C4-2B (cell line): ENCODE measurements at regions not wholly inside any gene's neighbourhood (a gene's known extent, or its start where the extent isn't known, plus 50 kb on each side); places are given as distances from the start of the nearest gene placed in this dataset.

ENCODE experiments used
- H3K27ac ChIP-seq: fragments of 450-650 bp; 2 replicates; pipeline ENCODE4 v1.5.1; 2017
- ZFX ChIP-seq: fragments of 450-650 bp; IDR thresholded peaks from 2 replicates; pipeline ENCODE4 v1.6.1; 2017
- TF ChIP-seq, protein P1 (sequence below): fragments of 450-650 bp; conservative IDR thresholded peaks from 2 replicates; pipeline ENCODE4 v1.5.1; 2017; ENCODE audit warnings: mild to moderate bottlenecking

DNA sequence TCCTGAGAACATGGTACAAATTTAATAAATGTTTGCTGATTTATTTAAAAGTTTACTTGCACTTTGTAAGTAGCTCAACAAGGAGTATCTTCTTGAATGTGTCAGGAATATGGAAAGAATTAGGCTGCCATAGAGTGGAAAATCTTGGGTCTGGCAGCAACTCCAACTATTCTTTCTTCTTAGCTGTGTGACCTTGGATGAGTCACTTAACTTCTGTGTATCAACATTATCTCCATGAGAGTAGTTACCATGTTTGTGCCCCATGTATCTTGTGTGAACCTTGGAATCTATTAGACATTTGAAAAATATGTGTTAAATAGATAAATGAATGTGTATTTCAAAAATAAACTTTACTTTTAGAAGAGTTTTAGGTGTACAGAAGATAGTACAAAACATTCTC lies 348.8 kb downstream of the GBA3 start:
- TF ChIP-seq, protein P1, sequence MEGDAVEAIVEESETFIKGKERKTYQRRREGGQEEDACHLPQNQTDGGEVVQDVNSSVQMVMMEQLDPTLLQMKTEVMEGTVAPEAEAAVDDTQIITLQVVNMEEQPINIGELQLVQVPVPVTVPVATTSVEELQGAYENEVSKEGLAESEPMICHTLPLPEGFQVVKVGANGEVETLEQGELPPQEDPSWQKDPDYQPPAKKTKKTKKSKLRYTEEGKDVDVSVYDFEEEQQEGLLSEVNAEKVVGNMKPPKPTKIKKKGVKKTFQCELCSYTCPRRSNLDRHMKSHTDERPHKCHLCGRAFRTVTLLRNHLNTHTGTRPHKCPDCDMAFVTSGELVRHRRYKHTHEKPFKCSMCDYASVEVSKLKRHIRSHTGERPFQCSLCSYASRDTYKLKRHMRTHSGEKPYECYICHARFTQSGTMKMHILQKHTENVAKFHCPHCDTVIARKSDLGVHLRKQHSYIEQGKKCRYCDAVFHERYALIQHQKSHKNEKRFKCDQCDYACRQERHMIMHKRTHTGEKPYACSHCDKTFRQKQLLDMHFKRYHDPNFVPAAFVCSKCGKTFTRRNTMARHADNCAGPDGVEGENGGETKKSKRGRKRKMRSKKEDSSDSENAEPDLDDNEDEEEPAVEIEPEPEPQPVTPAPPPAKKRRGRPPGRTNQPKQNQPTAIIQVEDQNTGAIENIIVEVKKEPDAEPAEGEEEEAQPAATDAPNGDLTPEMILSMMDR, result no peak
- TF ChIP-seq ZFX, result no peak
- H3K27ac ChIP-seq, result no peak overlapping the region

DNA sequence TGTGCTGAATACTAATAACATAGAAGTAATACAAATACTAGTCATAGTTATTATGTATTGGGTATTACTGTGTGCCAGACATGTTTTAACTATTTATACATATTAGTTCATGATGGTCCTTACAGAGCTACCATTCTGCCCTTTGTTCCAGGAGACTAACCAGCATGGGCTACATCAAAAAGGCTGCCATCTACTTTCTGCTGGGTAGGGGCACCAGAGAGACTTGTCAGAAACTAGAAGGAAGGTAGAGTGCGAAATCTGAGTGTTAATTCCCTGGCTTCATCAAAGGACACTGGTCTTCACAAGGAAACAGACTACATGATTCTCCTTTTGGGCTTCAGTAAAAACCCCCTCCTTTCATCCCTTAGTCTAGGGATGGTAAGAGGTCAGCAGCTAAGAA lies 347.8 kb downstream of the GBA3 start:
- no peak overlapping the region for H3K27ac ChIP-seq
- no peak for TF ChIP-seq ZFX
- TF ChIP-seq, protein P1, result no peak

DNA sequence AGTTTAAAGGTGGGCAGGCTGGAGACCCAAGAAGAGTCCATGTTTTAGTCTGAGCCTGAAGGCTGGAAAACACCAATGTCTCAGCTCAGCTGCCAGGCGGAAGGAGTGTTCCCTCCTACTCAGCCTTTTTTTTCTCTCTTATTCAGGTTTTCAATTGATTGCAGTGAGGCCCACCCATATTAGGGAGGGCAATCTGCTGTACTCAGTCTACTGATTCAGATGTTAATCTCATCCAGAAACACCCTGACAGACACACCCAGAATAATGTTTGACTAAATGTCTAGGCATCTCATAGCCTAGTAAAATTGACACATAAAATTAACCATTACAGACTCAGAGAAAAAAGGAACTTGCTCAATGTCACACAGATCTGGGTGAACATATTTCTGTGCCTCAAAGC lies 347.1 kb downstream of the GBA3 start:
- TF ChIP-seq, protein P1, result no peak
- no peak for TF ChIP-seq ZFX

DNA sequence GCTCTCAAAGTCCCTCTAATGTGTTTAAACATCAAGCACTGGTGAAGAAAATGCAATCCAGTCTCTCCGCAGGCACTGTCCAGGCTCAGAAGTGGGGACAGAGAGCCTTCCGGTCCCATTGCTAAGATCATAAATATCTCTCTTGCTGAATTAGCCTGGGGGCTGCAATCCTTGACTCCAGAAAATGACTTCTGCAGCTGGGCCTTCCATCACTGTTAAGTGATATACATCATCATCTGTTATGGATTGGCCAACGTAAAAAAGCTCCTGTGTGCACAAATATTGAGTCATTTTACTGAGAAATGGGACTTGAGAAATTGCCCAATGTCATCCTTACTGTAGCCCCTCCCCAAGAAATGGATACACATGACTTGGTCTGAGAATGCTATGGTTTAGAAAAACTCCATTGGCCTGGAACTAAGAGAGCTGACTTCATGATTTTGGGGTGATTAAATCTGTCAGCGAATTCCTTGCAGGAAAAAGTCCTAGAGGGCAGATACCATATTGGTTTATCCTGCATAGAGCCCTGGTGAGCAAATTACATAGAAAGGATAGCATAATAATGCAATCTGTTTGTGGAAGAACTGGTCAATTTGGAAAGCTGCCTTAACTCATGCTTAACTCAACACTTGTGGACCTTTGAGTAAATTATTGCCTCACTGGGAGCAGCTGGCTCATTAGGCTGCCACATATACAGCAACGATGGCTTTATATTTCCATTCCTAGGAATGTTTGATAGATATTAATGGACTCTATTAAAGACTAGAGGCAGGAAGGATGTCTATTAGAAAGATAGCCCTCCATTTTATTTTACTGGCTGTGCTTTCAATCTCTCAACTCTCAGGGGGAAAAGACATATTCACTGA lies 346.1 kb downstream of the GBA3 start:
- no peak overlapping the region for H3K27ac ChIP-seq
- TF ChIP-seq, protein P1, result no peak
- no peak for TF ChIP-seq ZFX

More for the DNA sequence above, 347.1 kb downstream of the GBA3 start:
- H3K27ac ChIP-seq, result no peak overlapping the region

DNA sequence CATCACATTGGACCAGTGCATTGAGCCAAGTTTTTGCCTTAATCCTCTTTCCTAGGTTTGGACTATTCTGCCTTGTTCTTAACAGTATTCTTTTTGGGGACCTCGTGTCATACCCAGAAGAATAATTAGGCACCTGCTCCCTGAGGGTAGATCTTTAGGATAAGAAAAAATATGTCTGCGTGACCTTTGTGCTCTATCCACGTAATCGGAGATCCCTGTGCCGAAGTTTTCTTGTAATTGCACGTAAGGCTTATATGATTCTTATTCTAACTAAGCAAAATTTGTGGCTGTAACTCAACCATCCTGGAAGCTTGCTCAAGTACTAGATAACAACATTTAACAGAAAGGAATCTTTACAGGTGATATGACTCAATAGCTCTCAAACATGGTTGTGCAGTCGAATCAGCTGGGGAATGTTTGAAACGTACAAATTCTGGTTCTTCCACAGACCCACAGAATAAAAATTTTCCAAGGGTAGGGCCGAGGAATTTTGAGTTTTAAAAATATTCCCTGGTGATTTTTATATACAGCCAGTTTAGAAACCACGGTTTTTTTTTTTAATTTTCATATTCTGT lies 344.3 kb downstream of the GBA3 start:
- no peak for TF ChIP-seq ZFX
- TF ChIP-seq, protein P1, result no peak
- H3K27ac ChIP-seq, result no peak overlapping the region

DNA sequence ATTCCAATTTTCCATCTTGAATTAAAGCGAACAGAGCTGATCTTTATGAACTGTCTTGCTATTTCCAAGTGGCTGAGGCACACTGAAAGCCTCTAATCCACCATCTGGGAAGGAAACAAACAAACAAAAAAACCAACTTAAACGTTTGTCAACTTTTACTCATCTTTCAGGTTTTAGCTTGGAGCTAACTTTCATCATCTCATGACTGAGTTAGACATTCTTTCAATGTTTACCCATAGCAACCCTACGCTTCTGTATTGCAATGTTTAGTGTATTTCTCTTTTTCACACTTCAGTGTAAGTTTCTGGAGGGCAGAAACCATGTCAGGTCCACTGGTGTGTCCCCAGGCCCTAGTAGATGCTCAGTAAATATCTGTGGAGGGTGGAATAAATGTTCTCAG lies 343.8 kb downstream of the GBA3 start:
- H3K27ac ChIP-seq, result no peak overlapping the region
- TF ChIP-seq, protein P1, result no peak
- TF ChIP-seq ZFX, result no peak

DNA sequence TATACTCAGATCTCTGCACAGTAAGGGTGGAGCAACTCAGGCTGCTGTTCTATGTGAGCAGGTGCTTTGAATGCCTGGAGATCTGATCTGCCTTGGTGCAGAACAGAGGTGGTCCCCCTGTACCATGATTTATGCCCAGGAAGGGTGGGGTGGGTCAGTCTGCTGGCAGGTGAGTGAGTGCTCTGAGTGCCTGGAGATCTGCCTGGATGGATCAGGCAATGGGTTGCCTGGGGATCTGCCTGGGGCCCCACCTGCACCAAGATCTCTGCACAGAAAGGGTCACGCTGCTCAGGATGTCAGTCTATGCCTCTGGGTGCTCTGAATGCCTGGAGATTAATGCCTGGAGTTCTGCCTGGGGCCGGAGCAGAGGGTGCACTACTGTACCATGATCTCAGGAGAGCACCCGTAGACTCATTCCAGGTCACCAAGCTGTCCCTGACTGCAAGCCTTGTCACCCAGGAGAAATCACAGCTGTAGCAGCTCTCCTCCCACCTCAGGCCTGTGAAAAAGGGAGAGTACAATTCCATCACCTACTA lies 342.9 kb downstream of the GBA3 start:
- H3K27ac ChIP-seq, result no peak overlapping the region
- TF ChIP-seq, protein P1, result no peak
- TF ChIP-seq ZFX, result no peak
